ENCODE measurements at regions not wholly inside any gene's neighbourhood (a gene's known extent, or its start where the extent isn't known, plus 50 kb on each side); places are given as distances from the start of the nearest gene placed in this dataset.

DNA sequence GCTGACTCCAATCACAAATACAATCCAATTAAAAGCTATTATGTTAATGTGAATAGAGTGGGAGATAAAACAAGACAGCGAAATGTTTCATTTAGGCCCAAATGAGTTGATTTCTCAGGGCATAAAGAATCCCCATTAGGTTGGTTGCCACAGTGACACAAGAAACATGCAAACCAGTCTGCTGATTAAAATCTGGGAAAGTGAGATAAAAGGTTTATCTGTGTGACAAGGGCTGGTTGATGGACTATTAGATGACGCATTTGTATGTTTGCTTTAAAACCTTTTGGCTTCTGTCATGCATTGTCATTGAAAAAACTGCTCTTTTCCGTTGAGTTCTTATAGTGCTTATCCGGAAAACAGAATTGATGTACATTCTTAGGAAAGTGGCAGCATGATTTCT is 658.2 kb downstream of the GATA3 start:
- H3K4me3 ChIP-seq (ENCODE audit: low read depth in 1 of 3, low read length in 3 of 3) = no peak overlapping the region
- 48 to 74% (median 65%) methylated on average over 4 of the region's 4 CpGs for WGBS, 3 donors
- no peak for DNase-seq
- no peak for FAIRE-seq
- peaks cover 0 to 4% of the 10 kb centered on the region in 2 donors for H3K9me3 ChIP-seq (ENCODE audit: control insufficient read depth in 2 of 2, insufficient read depth in 1 of 2, low read depth in 1 of 2, low read length in 1 of 2)
- H3K27ac ChIP-seq (ENCODE audit: low read depth in 1 of 3, low read length in 2 of 3) = no peak overlapping the region
- H3K27me3 ChIP-seq (ENCODE audit: control insufficient read depth in 3 of 3, insufficient read depth in 3 of 3, low read length in 3 of 3) = no peaks in the 10 kb centered on the region
- H3K4me1 ChIP-seq (ENCODE audit: control insufficient read depth in 3 of 3, insufficient read depth in 2 of 3, low read depth in 1 of 3, low read length in 2 of 3) = no peaks in the 10 kb centered on the region
- no peaks in the 10 kb centered on the region for H3K36me3 ChIP-seq (ENCODE audit: control insufficient read depth in 3 of 3, insufficient read depth in 2 of 3, low read depth in 1 of 3, low read length in 3 of 3)

DNA sequence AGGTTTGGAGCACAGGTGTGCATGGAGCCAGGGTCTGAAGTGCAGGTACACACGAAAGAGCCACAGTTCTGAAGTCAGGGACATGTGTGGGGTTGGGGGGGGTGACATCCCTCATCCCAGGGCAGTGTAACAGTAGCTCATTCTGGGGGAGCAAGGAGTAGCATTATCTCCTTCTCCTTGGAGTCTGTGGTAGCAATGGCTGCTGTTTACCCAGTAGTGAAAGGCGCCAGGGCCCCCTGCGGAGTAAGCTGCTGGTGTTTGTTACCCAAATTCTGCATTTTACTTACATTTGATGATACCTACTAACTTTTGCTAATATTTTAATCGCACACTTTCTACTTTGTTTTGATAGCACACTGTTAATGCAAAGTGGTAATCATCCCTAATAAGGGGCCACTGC is 665.5 kb downstream of the GATA3 start:
- Histone ChIP-seq H3K4me3 (ENCODE audit: low read depth in 1 of 3, low read length in 3 of 3) (no peak overlapping the region), H3K36me3 (ENCODE audit: control insufficient read depth in 3 of 3, insufficient read depth in 2 of 3, low read depth in 1 of 3, low read length in 3 of 3) (no peaks in the 10 kb centered on the region), H3K27ac (ENCODE audit: low read depth in 1 of 3, low read length in 2 of 3) (no peak overlapping the region), H3K9me3 (ENCODE audit: control insufficient read depth in 2 of 2, insufficient read depth in 1 of 2, low read depth in 1 of 2, low read length in 1 of 2) (peaks cover 0 to 17% of the 10 kb centered on the region in 2 donors), H3K4me1 (ENCODE audit: control insufficient read depth in 3 of 3, insufficient read depth in 2 of 3, low read depth in 1 of 3, low read length in 2 of 3) (no peaks in the 10 kb centered on the region), H3K27me3 (ENCODE audit: control insufficient read depth in 3 of 3, insufficient read depth in 3 of 3, low read length in 3 of 3) (no peaks in the 10 kb centered on the region)
- WGBS, 3 donors = 71 to 91% (median 81%) methylated on average over 4 of the region's 4 CpGs
- FAIRE-seq (no peak), DNase-seq (no peak)

DNA sequence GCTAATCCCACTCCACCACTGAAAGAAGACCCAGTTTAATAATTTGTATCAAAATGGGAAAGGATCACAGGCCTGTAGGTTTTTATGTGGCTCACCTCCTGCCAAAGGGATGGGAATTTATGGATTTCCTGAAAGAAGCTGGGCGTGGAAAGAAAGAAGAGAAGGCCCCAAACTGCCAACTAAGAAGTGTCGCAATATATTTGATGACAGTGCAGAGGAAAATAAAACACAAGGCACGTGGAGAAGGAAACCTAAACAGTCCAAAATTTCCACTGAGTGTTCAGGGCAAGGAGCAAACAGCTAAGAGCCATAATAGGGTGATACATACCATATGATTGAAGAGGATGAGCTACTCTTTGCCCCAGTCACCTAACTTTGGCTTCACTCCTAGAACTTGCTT is 667.2 kb downstream of the GATA3 start:
- no peaks in the 10 kb centered on the region for H3K4me1 ChIP-seq (ENCODE audit: control insufficient read depth in 3 of 3, insufficient read depth in 2 of 3, low read depth in 1 of 3, low read length in 2 of 3)
- no peaks in the 10 kb centered on the region for H3K36me3 ChIP-seq (ENCODE audit: control insufficient read depth in 3 of 3, insufficient read depth in 2 of 3, low read depth in 1 of 3, low read length in 3 of 3)
- WGBS, 3 donors = 45 to 66% (median 62%) methylated on average over 3 of the region's 3 CpGs
- H3K27me3 ChIP-seq (ENCODE audit: control insufficient read depth in 3 of 3, insufficient read depth in 3 of 3, low read length in 3 of 3) = no peaks in the 10 kb centered on the region
- no peak overlapping the region for H3K4me3 ChIP-seq (ENCODE audit: low read depth in 1 of 3, low read length in 3 of 3)
- H3K9me3 ChIP-seq (ENCODE audit: control insufficient read depth in 2 of 2, insufficient read depth in 1 of 2, low read depth in 1 of 2, low read length in 1 of 2) = peaks cover 0 to 17% of the 10 kb centered on the region in 2 donors
- FAIRE-seq (no peak), DNase-seq (no peak)
- no peak overlapping the region for H3K27ac ChIP-seq (ENCODE audit: low read depth in 1 of 3, low read length in 2 of 3)

- DNase-seq (no peak), FAIRE-seq (no peak)
- H3K4me1 ChIP-seq (ENCODE audit: control insufficient read depth in 3 of 3, insufficient read depth in 2 of 3, low read depth in 1 of 3, low read length in 2 of 3) = no peaks in the 10 kb centered on the region
- peaks cover 0 to 17% of the 10 kb centered on the region in 2 donors for H3K9me3 ChIP-seq (ENCODE audit: control insufficient read depth in 2 of 2, insufficient read depth in 1 of 2, low read depth in 1 of 2, low read length in 1 of 2)
- no peaks in the 10 kb centered on the region for H3K36me3 ChIP-seq (ENCODE audit: control insufficient read depth in 3 of 3, insufficient read depth in 2 of 3, low read depth in 1 of 3, low read length in 3 of 3)
- no peaks in the 10 kb centered on the region for H3K27me3 ChIP-seq (ENCODE audit: control insufficient read depth in 3 of 3, insufficient read depth in 3 of 3, low read length in 3 of 3)
- H3K4me3 ChIP-seq (ENCODE audit: low read depth in 1 of 3, low read length in 3 of 3) = no peak overlapping the region
- no peak overlapping the region for H3K27ac ChIP-seq (ENCODE audit: low read depth in 1 of 3, low read length in 2 of 3)
- WGBS, 3 donors = 62 to 79% (median 62%) methylated on average over 4 of the region's 4 CpGs
These were observed 668.3 kb downstream of the GATA3 start for GRCh38 chr10:8722835-8723234.

DNA sequence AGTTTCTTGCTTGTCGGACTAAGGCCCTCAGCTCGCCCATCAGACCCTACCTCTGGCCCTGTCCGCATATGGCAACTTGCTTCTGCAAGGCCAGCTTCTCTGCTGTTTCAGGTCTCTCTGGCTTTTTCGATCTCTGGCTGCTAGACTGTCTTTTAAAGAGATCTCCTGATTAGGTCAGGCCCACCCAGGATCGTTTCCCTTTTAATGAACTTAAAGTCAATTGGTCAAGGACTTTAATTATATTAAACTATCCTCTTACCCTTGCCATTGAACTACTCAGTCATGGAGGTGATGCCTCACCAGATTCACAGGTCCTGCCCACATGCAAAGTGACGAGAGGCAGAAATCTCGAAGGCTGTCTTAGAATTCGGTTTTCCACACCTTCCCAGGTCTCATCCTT is 670.9 kb downstream of the GATA3 start:
- H3K36me3 ChIP-seq (ENCODE audit: control insufficient read depth in 3 of 3, insufficient read depth in 2 of 3, low read depth in 1 of 3, low read length in 3 of 3) = no peaks in the 10 kb centered on the region
- WGBS, 3 donors = 76 to 85% (median 77%) methylated on average over 8 of the region's 8 CpGs
- H3K4me3 ChIP-seq (ENCODE audit: low read depth in 1 of 3, low read length in 3 of 3) = no peak overlapping the region
- no peaks in the 10 kb centered on the region for H3K27me3 ChIP-seq (ENCODE audit: control insufficient read depth in 3 of 3, insufficient read depth in 3 of 3, low read length in 3 of 3)
- FAIRE-seq = no peak
- peaks cover 0 to 7% of the 10 kb centered on the region in 2 donors for H3K9me3 ChIP-seq (ENCODE audit: control insufficient read depth in 2 of 2, insufficient read depth in 1 of 2, low read depth in 1 of 2, low read length in 1 of 2)
- H3K4me1 ChIP-seq (ENCODE audit: control insufficient read depth in 3 of 3, insufficient read depth in 2 of 3, low read depth in 1 of 3, low read length in 2 of 3) = no peaks in the 10 kb centered on the region
- no peak for DNase-seq
- H3K27ac ChIP-seq (ENCODE audit: low read depth in 1 of 3, low read length in 2 of 3) = no peak overlapping the region

DNA sequence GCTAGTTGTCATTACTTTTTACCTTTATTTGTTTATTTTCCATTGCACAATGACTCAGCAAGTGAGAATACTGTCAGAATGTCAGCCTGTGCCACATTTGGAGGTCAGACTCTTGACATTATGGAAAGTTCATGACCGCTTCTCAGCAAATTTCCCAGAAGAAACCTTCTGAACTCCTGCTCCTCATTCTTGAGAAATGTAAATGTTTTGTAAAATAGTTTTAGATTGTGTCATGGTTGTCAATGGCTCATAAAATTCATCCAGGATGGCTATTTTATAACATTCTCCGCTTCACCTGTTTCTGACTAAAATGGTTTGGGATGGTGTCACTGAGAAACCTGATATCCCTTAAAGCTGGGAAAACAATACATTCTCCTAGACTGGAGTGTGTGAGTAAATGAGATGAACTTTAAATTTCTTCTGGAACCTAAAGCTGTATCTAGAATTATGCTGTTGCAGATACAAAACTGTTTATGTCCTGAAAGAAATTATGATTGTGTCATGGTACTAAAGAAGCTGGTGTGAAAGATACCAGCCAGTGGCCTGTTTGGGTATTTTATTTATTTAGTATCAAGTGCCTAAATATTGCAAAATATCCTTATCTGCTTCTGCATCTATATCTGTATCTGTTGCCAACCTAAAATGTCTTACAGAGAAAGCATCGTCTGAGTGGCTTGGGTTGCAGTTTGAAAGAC is 671.7 kb downstream of the GATA3 start:
- no peak for FAIRE-seq
- no peaks in the 10 kb centered on the region for H3K27me3 ChIP-seq (ENCODE audit: control insufficient read depth in 3 of 3, insufficient read depth in 3 of 3, low read length in 3 of 3)
- H3K27ac ChIP-seq (ENCODE audit: low read depth in 1 of 3, low read length in 2 of 3) = no peak overlapping the region
- H3K36me3 ChIP-seq (ENCODE audit: control insufficient read depth in 3 of 3, insufficient read depth in 2 of 3, low read depth in 1 of 3, low read length in 3 of 3) = no peaks in the 10 kb centered on the region
- no peaks in the 10 kb centered on the region for H3K4me1 ChIP-seq (ENCODE audit: control insufficient read depth in 3 of 3, insufficient read depth in 2 of 3, low read depth in 1 of 3, low read length in 2 of 3)
- no peak for DNase-seq
- peaks cover 0 to 7% of the 10 kb centered on the region in 2 donors for H3K9me3 ChIP-seq (ENCODE audit: control insufficient read depth in 2 of 2, insufficient read depth in 1 of 2, low read depth in 1 of 2, low read length in 1 of 2)
- 82 to 87% (median 86%) methylated on average over 3 of the region's 3 CpGs for WGBS, 3 donors
- no peak overlapping the region for H3K4me3 ChIP-seq (ENCODE audit: low read depth in 1 of 3, low read length in 3 of 3)

DNA sequence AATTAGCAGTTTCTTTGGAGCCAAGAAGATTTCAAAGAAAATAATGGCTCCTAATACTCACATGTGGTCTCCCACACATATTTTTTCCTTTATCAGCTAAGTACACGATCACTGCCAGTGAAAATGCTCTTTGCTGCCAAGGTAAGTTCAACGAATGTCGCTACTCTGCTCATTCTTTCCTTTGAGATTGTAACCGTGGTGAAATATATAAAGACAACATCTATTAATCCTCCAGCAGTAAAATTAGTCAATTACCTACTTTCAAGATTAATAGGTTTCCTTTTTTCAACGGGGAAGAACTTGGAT is 672.2 kb downstream of the GATA3 start:
- Histone ChIP-seq H3K27ac (ENCODE audit: low read depth in 1 of 3, low read length in 2 of 3) (no peak overlapping the region), H3K36me3 (ENCODE audit: control insufficient read depth in 3 of 3, insufficient read depth in 2 of 3, low read depth in 1 of 3, low read length in 3 of 3) (no peaks in the 10 kb centered on the region), H3K4me1 (ENCODE audit: control insufficient read depth in 3 of 3, insufficient read depth in 2 of 3, low read depth in 1 of 3, low read length in 2 of 3) (no peaks in the 10 kb centered on the region), H3K9me3 (ENCODE audit: control insufficient read depth in 2 of 2, insufficient read depth in 1 of 2, low read depth in 1 of 2, low read length in 1 of 2) (peaks cover 0 to 7% of the 10 kb centered on the region in 2 donors), H3K27me3 (ENCODE audit: control insufficient read depth in 3 of 3, insufficient read depth in 3 of 3, low read length in 3 of 3) (no peaks in the 10 kb centered on the region), H3K4me3 (ENCODE audit: low read depth in 1 of 3, low read length in 3 of 3) (no peak overlapping the region)
- 45 to 53% (median 53%) methylated on average over 5 of the region's 5 CpGs for WGBS, 3 donors
- no peak for FAIRE-seq
- no peak for DNase-seq

DNA sequence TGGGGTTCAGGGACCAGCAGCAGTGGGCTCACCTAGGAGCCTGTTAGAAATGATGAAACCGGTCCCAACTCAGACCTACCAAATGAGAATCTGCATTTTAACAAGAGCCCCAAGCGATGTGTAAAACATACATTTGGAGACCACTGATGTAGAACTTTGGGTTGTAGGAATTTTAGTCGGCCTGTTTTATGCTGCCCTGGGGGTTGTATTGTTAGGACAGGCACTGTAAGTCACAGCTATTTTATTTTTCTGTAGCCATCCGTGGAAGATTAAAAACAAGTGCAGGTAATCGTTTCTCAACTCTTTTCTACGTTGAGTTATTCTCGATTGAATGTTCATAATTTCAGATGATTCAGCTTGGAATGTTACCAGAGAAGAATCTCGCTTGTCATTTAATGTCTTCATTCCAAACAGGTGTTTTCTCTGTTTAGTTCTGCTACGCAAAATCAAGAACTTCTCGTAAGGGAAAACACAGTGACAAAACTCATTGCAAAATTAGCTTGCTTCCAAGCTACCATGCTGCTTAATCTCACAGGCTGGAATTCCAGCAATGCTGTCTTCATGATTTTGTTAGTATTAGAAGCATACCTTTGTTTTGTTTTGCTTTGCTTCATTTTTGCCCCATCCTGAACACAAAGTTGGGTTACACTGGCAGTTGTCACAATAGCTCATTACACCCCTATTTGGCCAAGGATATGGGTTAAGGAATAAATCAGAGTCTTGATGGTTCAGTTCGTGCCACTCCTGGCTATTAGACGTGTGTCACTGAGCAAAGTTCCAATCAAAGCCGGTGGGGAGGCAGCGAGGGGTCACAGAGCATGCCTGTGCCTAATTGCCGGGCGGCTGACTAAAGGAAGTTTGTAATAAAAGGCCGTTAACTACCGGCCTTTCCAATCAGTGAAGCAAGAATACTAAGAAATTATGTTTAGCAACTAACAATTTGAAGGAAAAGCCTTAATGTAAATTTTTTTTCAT is 676.9 kb downstream of the GATA3 start:
- no peak for FAIRE-seq
- 57 to 70% (median 59%) methylated on average over 18 of the region's 18 CpGs for WGBS, 3 donors
- Histone ChIP-seq H3K27ac (ENCODE audit: low read depth in 1 of 3, low read length in 2 of 3) (no peak overlapping the region), H3K27me3 (ENCODE audit: control insufficient read depth in 3 of 3, insufficient read depth in 3 of 3, low read length in 3 of 3) (no peaks in the 10 kb centered on the region), H3K4me1 (ENCODE audit: control insufficient read depth in 3 of 3, insufficient read depth in 2 of 3, low read depth in 1 of 3, low read length in 2 of 3) (no peaks in the 10 kb centered on the region), H3K9me3 (ENCODE audit: control insufficient read depth in 2 of 2, insufficient read depth in 1 of 2, low read depth in 1 of 2, low read length in 1 of 2) (no peaks in the 10 kb centered on the region), H3K36me3 (ENCODE audit: control insufficient read depth in 3 of 3, insufficient read depth in 2 of 3, low read depth in 1 of 3, low read length in 3 of 3) (no peaks in the 10 kb centered on the region), H3K4me3 (ENCODE audit: low read depth in 1 of 3, low read length in 3 of 3) (no peak overlapping the region)
- DNase-seq = no peak

Measured in small intestine (tissue), 7 donors.